GM18526 (cell line): ENCODE measurements at regions not wholly inside any gene's neighbourhood (a gene's known extent, or its start where the extent isn't known, plus 50 kb on each side); places are given as distances from the start of the nearest gene placed in this dataset.
A peak's percentile ranks its signal among the peaks of the same experiment; 100 is the strongest.

Source experiments
- POLR2A ChIP-seq: IDR thresholded peaks from 3 replicates; pipeline ENCODE4 v1.6.1; 2011; ENCODE audit not compliant: insufficient read length; ENCODE audit errors: extremely low read depth

- no peak for TF ChIP-seq POLR2A
Observed at GRCh38 chr20:63108247-63108646, 101.5 kb upstream of the BHLHE23 start.

- no peak for TF ChIP-seq POLR2A
Observed at GRCh38 chr20:63107449-63108200, 100.9 kb upstream of the BHLHE23 start.

- TF ChIP-seq POLR2A = no peak
Observed at GRCh38 chr20:63106765-63107448, 100.1 kb upstream of the BHLHE23 start.

GRCh38 chr20:63106108-63106764 lies 99.5 kb upstream of the BHLHE23 start:
- no peak for TF ChIP-seq POLR2A

GRCh38 chr20:63105211-63106107 lies 98.7 kb upstream of the BHLHE23 start:
- no peak for TF ChIP-seq POLR2A

- TF ChIP-seq POLR2A = no peak
Observed at GRCh38 chr20:63104312-63105181, 97.8 kb upstream of the BHLHE23 start.

- TF ChIP-seq POLR2A = no peak
Observed at GRCh38 chr20:63103402-63104311, 96.9 kb upstream of the BHLHE23 start.

- TF ChIP-seq POLR2A = no peak
Observed at GRCh38 chr20:63102721-63103375, 96.1 kb upstream of the BHLHE23 start.

GRCh38 chr20:63101781-63102720 lies 95.3 kb upstream of the BHLHE23 start:
- TF ChIP-seq POLR2A = peak; percentile 21

GRCh38 chr20:63100926-63101699 lies 94.3 kb upstream of the BHLHE23 start:
- no peak for TF ChIP-seq POLR2A
